ENCODE measurements at regions not wholly inside any gene's neighbourhood (a gene's known extent, or its start where the extent isn't known, plus 50 kb on each side); places are given as distances from the start of the nearest gene placed in this dataset.
"Not testable (repeated sequence)": the region's sequence is repeated elsewhere in the genome, so short reads cannot be mapped to it uniquely, and the experiment has no call there.

DNA sequence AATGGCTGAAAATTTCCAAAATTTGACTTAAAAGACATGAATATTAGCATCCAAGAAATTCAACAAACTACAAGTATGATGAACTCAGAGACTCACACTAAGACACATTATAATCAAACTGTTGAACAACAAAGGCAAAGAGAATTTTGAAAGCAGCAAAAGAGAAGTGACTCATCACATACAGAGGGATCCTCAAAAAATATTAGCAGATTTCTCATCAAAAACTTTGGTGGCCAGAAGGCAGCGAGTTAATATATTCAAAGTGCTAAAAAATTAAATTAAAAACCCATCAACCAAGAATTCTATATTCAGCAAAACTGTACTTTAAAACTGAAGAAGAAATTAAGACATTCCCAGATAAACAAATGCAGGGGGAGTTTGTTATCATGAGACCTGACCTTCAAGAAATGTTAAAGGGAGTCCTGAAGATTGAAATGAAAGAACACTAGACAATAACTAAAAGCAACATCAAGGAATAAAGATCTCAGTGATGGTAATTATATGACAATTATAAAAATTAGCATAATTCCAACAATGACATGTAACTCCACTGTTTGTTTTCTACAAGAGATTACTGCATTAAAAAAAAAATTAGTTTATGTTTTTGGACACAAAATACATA lies 150.0 kb downstream of the RNASET2 start:
- no peak for DNase-seq (ENCODE audit: low spot score)

- no peak for DNase-seq (ENCODE audit: low spot score)
These were observed 152.9 kb downstream of the RNASET2 start for GRCh38 chr6:166803471-166803870.

GRCh38 chr6:166802401-166802800 lies 153.9 kb downstream of the RNASET2 start:
- DNase-seq (ENCODE audit: low spot score): no peak

GRCh38 chr6:166800137-166800536 lies 156.2 kb downstream of the RNASET2 start:
- DNase-seq (ENCODE audit: low spot score): no peak

- DNase-seq (ENCODE audit: low spot score): no peak
These were observed 157.7 kb downstream of the RNASET2 start for GRCh38 chr6:166798652-166799051.

DNA sequence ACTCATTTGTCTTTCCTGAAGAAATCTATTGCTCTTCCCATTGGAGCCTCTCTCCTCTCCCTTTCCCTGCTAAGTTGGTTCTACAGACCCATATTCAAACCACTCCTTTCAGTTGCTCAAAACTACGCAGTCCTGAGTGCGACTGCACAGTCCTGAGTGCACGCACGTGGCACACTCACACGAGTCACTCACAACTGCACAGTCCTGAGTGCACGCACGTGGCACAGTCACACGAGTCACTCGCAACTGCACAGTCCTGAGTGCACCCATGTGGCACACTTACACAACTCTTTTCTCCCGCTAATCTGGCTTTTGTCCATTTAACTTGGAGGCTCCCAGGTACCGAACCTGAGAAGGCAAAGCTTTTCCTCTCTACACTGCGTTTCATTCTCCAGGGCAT lies 159.7 kb downstream of the RNASET2 start:
- no peak for DNase-seq (ENCODE audit: low spot score)

DNA sequence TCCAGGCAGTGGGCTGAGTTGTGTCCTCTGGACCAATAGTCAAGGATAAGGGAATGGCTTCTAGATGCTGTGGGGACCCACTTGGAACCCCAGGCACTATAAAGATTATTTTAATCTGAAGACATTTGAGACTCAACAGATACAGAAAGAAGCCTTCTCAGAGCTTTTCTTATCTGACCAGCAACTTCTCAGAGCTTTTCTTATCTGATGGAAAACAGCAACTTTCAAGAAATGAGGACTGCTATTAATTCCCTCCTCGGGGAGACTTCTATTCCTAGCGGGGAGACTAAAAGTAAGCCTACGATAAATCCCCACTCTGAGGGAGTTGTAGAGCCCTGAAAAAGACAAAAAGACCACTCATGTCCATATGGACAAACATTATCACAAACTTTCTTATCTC lies 160.5 kb downstream of the RNASET2 start:
- DNase-seq (ENCODE audit: low spot score): no peak

DNA sequence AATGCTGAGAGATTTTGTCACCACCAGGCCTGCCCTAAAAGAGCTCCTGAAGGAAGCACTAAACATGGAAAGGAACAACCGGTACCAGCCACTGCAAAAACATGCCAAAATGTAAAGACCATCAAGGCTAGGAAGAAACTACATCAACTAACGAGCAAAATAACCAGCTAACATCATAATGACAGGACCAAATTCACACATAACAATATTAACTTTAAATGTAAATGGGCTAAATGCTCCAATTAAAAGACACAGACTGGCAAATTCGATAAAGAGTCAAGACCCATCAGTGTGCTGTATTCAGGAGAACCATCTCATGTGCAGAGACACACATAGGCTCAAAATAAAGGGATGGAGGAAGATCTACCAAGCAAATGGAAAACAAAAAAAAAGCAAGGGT lies 163.8 kb upstream of the RPS6KA2 start:
- DNase-seq (ENCODE audit: low spot score): not testable (repeated sequence)

GRCh38 chr6:166788846-166789529 lies 161.9 kb upstream of the RPS6KA2 start:
- DNase-seq (ENCODE audit: low spot score): not testable (repeated sequence)

DNA sequence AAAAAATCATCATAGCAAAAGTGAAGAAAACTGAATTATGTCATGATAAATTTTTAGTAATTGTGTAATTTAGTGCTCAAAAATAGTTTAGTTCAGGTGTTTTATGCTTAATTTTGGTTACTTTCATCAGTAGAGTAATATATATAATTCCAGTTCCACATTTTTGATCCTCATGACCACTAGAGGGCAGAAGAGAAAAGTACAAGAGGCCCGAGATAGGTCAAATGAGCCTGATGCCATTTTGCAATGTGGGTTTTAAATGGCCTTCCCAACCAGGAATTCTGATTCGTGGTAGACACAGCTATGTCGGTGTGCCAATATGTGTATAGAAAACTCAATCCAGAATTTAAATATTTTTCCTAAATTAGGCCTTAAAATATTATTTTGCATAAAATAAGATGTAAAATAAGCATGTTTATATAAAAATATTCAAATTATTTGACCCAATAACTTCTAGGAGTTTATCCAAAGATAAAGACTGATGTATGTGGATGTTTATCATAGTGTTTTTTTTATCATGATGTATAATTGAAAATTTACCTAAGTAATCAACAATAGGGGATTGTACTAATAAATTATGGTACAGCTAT lies 159.7 kb upstream of the RPS6KA2 start:
- peak; percentile 66 for DNase-seq (ENCODE audit: low spot score)

DNA sequence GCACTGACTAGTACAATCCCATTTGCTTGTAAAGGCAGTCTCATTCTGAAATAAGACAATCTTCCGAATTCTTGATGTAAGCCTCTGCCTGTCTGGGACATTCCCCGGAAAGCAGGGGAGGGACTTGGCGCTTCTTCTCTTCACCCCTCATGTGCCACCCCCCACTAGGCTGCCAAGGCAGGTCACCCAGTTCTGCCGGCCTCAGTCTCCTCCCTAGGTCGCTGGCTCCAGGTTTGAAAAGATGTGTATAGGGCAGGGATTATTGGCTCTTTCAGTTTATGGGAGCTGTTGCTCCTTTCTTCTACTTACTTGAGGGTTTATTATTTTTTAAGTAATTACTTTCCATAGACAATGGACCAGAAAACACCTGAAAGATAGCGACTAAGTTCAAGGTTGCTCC lies 158.1 kb upstream of the RPS6KA2 start:
- no peak for DNase-seq (ENCODE audit: low spot score)

GRCh38 chr6:166784691-166785090 lies 157.6 kb upstream of the RPS6KA2 start:
- no peak for DNase-seq (ENCODE audit: low spot score)

- DNase-seq (ENCODE audit: low spot score): no peak
These were observed 155.5 kb upstream of the RPS6KA2 start for GRCh38 chr6:166782520-166782919.

DNA sequence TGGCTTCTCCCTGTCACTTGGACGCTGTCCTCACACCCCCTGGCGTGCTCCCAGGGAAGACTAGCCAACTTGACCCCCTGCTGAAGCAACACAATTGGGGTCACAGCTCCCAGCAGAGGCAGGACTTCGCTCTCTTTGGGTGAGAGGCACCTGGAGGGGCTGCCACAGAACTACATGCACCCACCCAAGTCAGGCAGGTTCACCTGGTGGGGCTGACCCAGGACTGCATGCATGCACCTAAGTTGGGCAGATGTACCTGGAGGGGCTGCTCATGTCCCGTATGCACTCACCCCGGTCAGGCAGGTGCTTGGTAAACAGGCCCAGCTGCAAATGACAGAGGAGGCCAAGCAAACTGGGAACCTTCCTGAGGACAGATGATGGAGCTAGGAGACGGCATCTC lies 154.3 kb upstream of the RPS6KA2 start:
- no peak for DNase-seq (ENCODE audit: low spot score)

- no peak for DNase-seq (ENCODE audit: low spot score)
These were observed 153.1 kb upstream of the RPS6KA2 start for GRCh38 chr6:166779963-166780683.

GRCh38 chr6:166779381-166779780 lies 152.3 kb upstream of the RPS6KA2 start:
- DNase-seq (ENCODE audit: low spot score): no peak

DNA sequence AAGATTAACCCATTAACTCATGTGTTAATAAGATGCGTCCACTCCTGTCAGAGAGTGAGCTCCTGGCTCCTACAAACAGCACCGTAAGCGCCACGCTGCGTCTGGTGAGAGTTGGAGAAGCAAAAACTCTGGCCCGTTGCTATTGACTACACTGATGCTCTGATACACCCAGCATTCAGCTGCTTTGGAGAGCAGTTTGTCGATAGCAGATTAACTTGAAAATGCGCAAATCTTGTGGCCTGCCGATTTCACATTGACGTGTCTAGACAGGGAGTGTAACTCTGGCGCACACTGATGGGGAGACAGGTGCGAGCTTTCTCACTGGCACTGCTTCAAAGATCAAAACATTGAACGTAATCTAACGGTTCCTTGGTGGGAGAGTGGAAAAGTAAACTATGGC lies 151.7 kb upstream of the RPS6KA2 start:
- no peak for DNase-seq (ENCODE audit: low spot score)

GRCh38 chr6:166778046-166778445 lies 151.0 kb upstream of the RPS6KA2 start:
- no peak for DNase-seq (ENCODE audit: low spot score)

GRCh38 chr6:166777096-166777630 lies 150.1 kb upstream of the RPS6KA2 start:
- no peak for DNase-seq (ENCODE audit: low spot score)

DNA sequence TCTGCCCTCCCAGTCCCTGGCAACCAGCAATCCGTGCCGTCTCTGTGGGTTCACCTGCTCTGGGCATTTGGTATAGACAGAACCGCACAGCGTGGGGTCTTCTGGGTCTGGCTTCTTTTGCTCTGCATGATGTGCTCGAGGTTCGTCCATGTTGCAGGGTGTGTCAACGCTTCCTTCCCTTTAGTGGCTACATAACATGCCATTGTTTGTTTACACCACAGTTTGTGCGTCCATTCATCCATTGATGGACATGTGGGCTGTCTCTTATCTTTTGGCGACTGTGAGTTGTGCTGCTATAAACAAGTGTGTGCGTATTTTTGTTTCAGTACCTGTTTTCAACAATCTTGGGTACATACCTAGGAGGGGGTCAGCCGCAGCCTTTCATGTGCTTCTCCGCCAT lies 149.5 kb upstream of the RPS6KA2 start:
- no peak for DNase-seq (ENCODE audit: low spot score)

- DNase-seq (ENCODE audit: low spot score): peak; percentile 7
These were observed 148.8 kb upstream of the RPS6KA2 start for GRCh38 chr6:166775923-166776220.

GRCh38 chr6:166775180-166775922 lies 148.3 kb upstream of the RPS6KA2 start:
- DNase-seq (ENCODE audit: low spot score): peak; percentile 82

All from hematopoietic multipotent progenitor cell treated with erythropoietin and hydrocortisone succinate and interleukin-3 and kit ligand, for 17 days (in vitro differentiated cells).